NCI-H526 (cell line): ENCODE measurements at regions not wholly inside any gene's neighbourhood (a gene's known extent, or its start where the extent isn't known, plus 50 kb on each side); places are given as distances from the start of the nearest gene placed in this dataset.
A peak's percentile ranks its signal among the peaks of the same experiment; 100 is the strongest.

Experiments
- DNase-seq, 2 experiments: peaks; one replicate each; lab custom pipeline; 2025; lab: John Stamatoyannopoulos, UW

- no peak for DNase-seq
These were observed 62.6 kb downstream of the MIS18A start for GRCh38 chr21:32216293-32216692.

DNA sequence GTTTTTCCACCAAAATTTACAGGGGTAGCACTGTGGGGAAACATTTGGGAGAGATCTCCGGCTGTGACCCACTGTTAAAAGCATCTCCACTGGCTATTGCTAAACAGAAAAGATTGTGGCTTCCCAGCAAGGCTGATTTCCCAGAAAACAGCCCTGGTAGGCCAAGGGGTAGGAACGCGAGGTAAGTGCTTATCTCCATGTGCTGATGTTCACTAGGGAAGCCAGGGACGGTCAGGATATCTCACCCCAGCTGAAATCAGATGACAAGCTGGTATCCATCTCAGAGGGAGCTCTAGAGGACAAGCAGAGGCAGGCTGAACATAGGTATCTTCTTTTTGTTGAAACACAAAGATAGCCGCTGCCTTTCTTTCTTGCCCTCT lies 63.6 kb downstream of the MIS18A start:
- DNase-seq = no peak

- no peak for DNase-seq
These were observed 64.1 kb downstream of the MIS18A start for GRCh38 chr21:32214654-32215305.

GRCh38 chr21:32212116-32212515 lies 66.7 kb downstream of the MIS18A start:
- DNase-seq = no peak

GRCh38 chr21:32211306-32211705 lies 67.5 kb downstream of the MIS18A start:
- no peak for DNase-seq

DNA sequence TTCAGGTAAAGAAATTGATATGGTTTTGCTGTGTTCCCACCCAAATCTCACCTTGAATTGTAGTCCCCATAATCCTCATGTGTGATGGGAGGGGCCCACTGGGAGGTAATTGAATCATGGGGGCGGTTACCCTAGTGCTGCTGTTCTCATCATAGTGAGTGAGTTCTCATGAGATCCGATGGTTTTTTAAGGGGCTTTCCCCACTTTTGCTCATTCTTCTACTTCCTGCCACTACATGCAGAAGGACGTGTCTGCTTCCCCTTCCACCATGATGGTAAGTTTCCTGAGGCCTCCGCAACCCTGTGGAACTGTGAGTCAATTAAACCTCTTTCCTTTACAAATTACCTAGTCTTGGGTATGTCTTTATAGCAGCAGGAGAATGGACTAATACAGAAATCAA lies 69.3 kb downstream of the MIS18A start:
- no peak for DNase-seq

DNA sequence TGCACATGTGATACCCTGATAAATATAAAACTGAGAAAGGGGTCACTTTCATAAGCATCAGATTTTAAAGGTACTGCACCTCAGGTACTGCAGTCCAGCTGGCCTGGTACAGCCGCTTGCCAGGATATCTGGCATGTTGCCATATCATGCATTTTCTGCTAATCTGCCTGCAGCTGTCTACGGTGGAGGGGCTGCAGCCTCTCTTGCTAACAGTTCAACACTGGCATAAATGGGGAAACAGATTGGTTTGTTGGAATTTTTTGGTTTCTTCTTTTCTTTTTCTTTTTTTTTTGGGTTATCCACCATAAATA lies 71.5 kb downstream of the MIS18A start:
- DNase-seq = peak in 1 of 2 experiments; percentile 26

DNA sequence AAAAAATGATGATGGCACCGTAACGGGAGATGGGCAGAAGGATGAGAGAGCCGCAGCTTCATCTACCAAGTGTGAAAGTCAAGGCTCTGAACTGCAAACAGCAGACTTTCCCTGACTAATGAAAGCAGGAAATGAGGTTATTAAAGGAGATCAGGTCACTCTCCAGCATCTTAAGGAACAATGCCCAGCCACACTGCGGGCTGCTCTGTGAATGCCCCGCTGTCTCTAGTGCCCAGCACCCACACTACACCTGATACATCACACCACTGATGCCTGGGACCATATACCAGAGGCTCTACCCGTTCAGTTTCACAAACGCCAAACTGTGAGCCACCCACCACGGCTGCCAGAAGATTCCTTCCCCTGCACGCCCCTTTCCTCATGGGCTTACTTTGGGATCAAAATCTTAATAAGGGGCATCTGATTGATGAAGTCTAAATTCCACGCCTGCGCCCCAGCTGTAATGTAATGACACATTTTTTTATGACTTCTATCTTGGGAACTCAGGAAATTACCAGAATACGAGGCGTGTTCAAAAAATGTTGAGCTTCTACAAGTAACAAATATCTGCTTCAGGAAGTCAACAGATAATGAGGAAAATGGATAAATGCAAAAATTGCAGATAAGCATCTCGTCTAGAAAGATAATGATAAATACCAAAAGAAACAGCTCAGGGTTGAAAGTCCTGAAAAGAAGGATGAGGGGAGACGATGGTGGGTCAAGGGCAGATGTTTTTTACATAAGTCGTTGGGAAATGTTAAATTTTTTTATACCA lies 72.0 kb downstream of the MIS18A start:
- DNase-seq = no peak

GRCh38 chr21:32203877-32204480 lies 74.9 kb downstream of the MIS18A start:
- DNase-seq = no peak

DNA sequence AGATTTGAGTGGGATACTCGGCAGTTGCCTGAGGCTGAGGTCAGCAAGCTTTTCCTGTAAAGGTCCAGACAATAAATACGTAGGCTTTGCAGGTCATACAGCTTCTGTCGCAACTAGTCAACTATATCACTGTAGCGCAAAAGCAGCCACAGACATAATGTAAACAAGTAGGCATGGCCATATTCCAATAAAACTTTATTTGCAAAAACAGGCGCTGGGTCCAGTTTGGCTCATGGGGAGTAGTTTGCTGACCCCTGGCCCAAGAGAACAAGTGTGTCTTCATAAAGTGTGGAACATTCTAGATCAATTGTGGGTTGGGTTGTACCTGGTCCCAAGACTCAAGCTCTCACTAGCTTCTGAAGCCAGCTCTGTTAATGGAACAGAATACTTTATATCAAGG lies 78.8 kb downstream of the MIS18A start:
- no peak for DNase-seq

DNA sequence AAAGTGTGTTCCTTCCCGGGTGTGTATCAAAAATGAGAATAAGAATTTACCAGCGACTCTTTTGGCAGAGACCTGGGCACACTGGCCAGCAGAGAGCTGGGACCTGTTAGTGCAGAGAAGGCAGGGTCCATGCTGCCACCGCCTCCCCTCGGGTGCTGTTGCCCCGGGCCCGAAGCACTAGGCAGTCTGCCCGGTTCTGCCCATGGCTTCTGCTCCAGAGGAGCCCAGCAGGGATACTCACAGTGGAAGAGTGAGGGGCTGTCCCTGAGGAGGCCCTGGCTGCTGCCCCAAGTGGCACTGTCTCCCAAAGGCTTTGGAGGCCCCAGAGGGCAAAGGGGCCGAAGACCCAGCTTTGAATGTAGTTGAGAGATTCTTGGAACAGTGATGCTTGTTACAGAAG lies 80.5 kb downstream of the MIS18A start:
- DNase-seq = no peak

- no peak for DNase-seq
These were observed 81.0 kb downstream of the MIS18A start for GRCh38 chr21:32197896-32198295.

GRCh38 chr21:32196001-32196400 lies 82.8 kb downstream of the MIS18A start:
- DNase-seq = no peak

DNA sequence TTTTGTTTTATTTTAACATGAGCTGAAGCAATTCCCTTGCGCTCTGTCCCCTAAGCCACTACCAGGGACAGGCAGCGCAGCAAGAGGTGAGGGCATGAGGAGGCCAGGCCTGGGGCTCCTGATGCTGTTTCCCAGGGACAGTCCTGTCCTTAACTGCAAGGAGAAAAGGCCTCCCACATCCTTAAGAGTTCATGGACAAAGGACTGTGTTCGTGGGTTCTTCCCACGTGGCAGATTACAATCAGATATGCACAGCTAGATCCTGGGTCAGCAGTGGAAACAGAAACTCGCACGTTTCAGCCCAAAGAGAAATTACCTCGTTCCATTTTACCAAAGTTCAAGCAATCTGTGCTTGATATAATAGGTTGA lies 85.8 kb downstream of the MIS18A start:
- DNase-seq = no peak

- no peak for DNase-seq
These were observed 86.4 kb downstream of the MIS18A start for GRCh38 chr21:32192291-32193097.

GRCh38 chr21:32190493-32191144 lies 88.2 kb downstream of the MIS18A start:
- peak; percentile 51 for DNase-seq

DNA sequence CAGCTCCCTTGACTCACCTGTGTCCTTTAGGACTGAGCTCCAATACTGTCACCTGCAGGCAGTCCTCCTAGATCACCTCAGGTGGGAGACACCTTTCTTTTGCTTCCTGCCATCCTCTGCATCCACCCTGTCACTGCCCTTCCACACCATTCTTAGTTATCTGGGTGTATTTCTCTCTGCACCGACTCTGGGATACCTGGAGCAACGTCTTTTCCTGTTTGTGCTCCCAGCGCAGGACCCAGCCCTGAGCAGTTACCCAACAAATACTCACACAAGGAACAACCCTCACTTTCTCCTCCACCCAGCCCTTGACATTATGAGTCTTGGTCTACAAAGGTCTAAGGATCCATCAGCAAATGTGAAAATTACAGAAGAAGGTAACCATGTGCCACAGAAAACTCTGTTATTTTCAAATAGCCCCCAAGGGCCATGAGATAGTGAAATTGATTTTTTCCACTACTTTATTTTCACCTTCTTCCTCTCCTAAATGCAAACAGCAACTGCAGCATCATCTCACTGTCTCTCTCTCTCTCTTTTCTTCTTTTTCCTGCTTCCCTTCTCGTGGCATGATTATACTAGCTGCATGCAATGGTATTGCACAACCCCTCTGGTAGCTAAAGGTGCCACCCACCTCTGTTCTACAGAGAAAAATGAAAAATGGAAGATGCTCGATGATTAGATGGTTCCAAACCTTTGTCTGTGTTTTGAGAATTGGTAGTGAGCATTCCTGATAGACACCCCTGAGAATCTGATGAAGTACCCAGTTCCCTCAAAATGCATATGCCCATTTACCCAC lies 89.0 kb downstream of the MIS18A start:
- no peak for DNase-seq

GRCh38 chr21:32186804-32187203 lies 92.0 kb downstream of the MIS18A start:
- DNase-seq = no peak

- no peak for DNase-seq
These were observed 93.1 kb downstream of the MIS18A start for GRCh38 chr21:32185726-32186125.

DNA sequence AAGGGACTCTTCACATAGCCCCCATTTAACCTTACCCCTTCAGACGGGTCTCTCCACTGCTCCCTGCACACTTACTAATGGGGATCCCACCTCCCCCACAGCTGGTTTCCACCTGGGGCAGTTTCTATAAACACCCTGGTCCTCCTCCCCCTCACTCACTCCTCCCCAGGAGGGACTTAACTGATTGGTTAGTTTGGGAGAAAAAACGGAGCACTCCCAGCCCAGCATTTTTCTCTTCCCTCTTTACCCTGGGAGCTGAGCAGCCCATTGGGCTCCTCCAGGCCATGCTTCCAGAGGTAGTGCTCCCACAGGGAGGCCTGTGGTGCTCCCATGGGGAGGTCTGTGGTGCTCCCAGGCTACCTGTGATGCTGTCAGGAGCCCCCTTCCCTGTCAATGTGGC lies 93.7 kb downstream of the MIS18A start:
- DNase-seq = no peak

GRCh38 chr21:32184485-32184884 lies 94.4 kb downstream of the MIS18A start:
- DNase-seq = peak; percentile 6 to 21
